GM06990 (cell line): ENCODE measurements at regions not wholly inside any gene's neighbourhood (a gene's known extent, or its start where the extent isn't known, plus 50 kb on each side); places are given as distances from the start of the nearest gene placed in this dataset.
"Not testable (repeated sequence)": the region's sequence is repeated elsewhere in the genome, so short reads cannot be mapped to it uniquely, and the experiment has no call there.

ENCODE experiments used
- DNase-seq: peaks from one replicate; pipeline ENCODE4 v3.0.0-alpha.2; 2011; ENCODE audit not compliant: insufficient read length; ENCODE audit errors: extremely low read depth
- H3K27me3 ChIP-seq: replicated peaks from 2 replicates; pipeline ENCODE4 v1.6.0; 2011; ENCODE audit warnings: low read length; ENCODE audit not compliant: control insufficient read depth, insufficient read depth
- H3K36me3 ChIP-seq: 2 replicates; pipeline ENCODE4 v1.5.1; 2011; ENCODE audit warnings: low read length; ENCODE audit not compliant: control insufficient read depth, insufficient read depth
- H3K4me3 ChIP-seq: replicated peaks from 2 replicates; pipeline ENCODE4 v1.5.1; 2011; ENCODE audit warnings: low read depth, mild to moderate bottlenecking, control low read depth, low read length
- TF ChIP-seq, protein P1 (sequence below): IDR thresholded peaks from 2 replicates; pipeline ENCODE4 v1.5.1; 2011; ENCODE audit warnings: low read length, control low read depth, mild to moderate bottlenecking, inconsistent platforms; ENCODE audit not compliant: insufficient read depth, poor library complexity, severe bottlenecking

DNA sequence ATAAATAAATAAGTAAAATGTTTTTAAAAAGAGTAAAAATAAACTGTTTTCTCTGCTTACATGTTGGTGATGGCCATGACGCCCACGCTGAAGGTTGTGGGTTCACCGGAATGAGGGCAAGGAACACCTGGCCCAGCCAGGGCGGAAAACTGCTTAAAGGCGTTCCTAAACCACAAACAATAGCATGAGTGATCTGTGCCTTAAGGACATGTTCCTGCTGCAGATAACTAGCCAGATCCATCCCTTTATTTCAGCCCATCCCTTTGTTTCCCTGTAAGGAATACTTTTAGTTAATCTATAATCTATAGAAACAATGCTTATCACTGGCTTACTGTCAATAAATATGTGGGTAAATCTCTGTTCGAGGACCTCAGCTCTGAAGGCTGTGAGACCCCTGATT is 63.3 kb upstream of the CEP78 start:
- not testable (repeated sequence) for H3K27me3 ChIP-seq, H3K36me3 ChIP-seq, DNase-seq, H3K4me3 ChIP-seq

DNA sequence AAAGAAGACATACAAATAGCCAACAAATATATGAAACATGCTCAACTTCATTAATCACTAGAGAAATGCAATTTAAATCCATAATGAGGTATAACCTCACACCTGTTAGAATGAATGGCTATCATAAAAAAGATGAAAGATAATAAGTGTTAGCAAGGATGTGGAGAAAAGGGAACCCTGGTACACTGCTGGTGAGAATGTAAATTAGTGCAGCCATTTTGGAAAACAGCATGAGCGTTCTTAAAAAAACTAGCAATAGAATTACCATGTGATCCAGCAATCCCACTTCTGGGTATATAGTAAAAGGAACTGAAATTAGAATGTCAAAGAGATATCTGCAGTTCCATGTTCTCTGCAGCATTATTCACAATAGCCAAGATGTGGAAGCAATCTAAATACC is 64.2 kb upstream of the CEP78 start:
- DNase-seq = no peak
- Histone ChIP-seq H3K27me3 (no peaks in the 10 kb centered on the region), H3K36me3 (no peaks in the 10 kb centered on the region), H3K4me3 (no peak overlapping the region)
- TF ChIP-seq, protein P1, sequence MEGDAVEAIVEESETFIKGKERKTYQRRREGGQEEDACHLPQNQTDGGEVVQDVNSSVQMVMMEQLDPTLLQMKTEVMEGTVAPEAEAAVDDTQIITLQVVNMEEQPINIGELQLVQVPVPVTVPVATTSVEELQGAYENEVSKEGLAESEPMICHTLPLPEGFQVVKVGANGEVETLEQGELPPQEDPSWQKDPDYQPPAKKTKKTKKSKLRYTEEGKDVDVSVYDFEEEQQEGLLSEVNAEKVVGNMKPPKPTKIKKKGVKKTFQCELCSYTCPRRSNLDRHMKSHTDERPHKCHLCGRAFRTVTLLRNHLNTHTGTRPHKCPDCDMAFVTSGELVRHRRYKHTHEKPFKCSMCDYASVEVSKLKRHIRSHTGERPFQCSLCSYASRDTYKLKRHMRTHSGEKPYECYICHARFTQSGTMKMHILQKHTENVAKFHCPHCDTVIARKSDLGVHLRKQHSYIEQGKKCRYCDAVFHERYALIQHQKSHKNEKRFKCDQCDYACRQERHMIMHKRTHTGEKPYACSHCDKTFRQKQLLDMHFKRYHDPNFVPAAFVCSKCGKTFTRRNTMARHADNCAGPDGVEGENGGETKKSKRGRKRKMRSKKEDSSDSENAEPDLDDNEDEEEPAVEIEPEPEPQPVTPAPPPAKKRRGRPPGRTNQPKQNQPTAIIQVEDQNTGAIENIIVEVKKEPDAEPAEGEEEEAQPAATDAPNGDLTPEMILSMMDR = no peak

DNA sequence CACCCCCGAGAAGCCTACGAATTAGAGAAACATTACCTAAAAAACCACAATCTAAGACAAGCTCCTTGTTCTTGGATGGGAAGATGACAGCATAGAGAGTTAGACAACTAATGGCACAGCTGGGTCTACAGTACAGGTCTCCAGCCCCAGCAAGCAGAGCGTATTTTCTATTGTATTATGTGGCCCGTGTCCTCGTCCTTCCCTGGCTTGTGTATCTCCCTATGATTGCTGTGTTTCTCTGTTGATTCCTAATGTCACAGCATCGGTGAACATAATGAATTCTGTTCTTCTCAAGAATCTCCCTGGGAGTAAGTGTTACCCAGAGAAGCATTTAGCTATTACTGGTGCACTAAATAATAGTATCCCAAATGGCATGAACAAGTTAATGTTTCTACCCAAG is 66.8 kb upstream of the CEP78 start:
- TF ChIP-seq, protein P1 = no peak
- Histone ChIP-seq H3K36me3 (no peaks in the 10 kb centered on the region), H3K4me3 (no peak overlapping the region), H3K27me3 (no peaks in the 10 kb centered on the region)
- no peak for DNase-seq

DNA sequence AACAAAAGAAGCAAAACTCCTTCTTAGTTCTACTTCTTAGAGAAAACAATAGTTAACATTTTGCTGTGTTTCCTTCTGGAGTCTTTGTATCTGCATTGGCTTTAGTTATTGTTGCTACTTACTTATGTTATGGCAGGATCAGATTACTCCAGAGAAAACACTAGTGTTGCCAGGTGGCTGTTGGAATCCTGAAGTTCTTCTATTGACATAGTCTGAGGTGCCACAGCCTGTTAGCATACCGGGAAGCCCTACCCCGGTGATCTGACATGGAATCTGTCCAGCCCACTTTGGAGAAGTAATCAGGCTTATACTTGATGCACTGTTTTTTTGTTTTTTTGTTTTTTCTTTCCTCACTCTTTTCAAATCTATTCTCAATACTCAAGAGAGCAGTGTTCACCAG is 68.5 kb upstream of the CEP78 start:
- Histone ChIP-seq H3K36me3 (no peaks in the 10 kb centered on the region), H3K27me3 (no peaks in the 10 kb centered on the region), H3K4me3 (no peak overlapping the region)
- no peak for DNase-seq
- TF ChIP-seq, protein P1 = no peak

DNA sequence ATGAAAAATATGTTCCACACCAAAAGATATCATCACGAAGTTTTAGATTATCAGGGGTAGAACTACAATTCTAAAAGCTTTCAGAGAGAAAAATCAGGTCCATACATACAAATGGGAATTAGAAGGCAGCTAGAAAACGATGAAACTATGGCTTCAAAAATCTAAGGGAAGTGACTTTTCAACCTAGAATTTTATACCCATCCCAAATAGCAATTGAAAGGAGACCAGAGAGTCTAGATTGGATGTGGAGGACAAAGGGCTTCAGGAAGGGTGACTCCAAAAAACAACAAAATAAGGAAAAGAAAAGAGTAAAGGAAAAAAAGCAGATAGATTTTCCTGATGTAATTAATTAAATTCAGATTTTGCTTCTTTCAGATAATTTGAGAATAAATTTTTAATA is 72.0 kb upstream of the CEP78 start:
- Histone ChIP-seq H3K4me3 (no peak overlapping the region), H3K36me3 (no peaks in the 10 kb centered on the region), H3K27me3 (no peaks in the 10 kb centered on the region)
- DNase-seq = no peak
- TF ChIP-seq, protein P1 = no peak

DNA sequence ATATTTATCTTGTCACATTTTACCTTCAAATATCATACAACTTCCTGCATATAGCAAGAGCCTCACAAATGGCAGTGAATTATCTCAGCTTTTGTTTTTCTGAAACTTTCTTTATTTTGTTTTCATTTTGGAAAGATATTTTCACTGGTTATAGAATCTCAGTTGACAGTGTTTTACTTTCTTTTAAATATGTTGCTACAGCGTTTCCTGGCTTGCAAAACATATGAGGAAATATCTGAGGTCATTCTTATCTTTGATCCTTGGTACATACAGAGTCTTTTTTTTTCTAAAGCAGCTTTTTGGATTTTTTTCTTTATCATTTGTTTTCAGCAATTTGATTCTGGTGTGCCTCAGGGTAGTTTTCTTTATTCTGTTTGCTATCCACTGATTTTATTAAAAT is 77.6 kb upstream of the CEP78 start:
- no peaks in the 10 kb centered on the region for H3K36me3 ChIP-seq
- H3K4me3 ChIP-seq = no peak overlapping the region
- no peak for DNase-seq
- TF ChIP-seq, protein P1 = no peak
- H3K27me3 ChIP-seq = no peaks in the 10 kb centered on the region

DNA sequence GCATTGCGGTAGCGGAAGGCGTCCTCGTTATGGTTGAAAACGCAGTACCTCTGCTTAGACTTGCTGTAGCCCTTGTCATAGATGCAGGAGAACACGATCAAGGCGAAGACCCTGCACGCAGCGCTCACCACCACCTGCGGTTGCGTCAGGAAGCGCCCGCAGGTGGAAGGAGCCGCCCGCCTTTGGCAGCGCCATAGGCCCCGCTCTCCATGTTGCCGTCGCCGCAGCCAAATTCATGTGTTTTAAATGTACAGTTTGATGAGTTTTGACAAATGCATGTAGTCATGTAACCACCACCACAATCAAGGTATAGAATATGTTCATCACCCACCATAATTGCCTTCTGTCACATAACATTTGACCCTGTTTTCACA is 84.9 kb upstream of the CEP78 start:
- TF ChIP-seq, protein P1 = no peak
- no peaks in the 10 kb centered on the region for H3K27me3 ChIP-seq
- no peak for DNase-seq
- no peaks in the 10 kb centered on the region for H3K36me3 ChIP-seq
- no peak overlapping the region for H3K4me3 ChIP-seq
